Vagina (tissue), 2 donors: ENCODE measurements at regions not wholly inside any gene's neighbourhood (a gene's known extent, or its start where the extent isn't known, plus 50 kb on each side); places are given as distances from the start of the nearest gene placed in this dataset.

Experiments used
- CTCF ChIP-seq, 3 experiments: fragments of 450-650 bp in 2 of 3; fragments of 200-600 bp in 1 of 3; sonication (generic) in 1 of 3; IDR thresholded peaks; one replicate each; pipeline ENCODE4 v1.5.1; 2017 to 2019; ENCODE audit warnings: antibody characterized with exemption in 3 of 3, mild to moderate bottlenecking in 2 of 3, moderate library complexity in 2 of 3
- POLR2A ChIP-seq, 2 donors: fragments of 450-650 bp; IDR thresholded peaks; one replicate each; pipeline ENCODE4 v1.6.1; 2017; ENCODE audit warnings: antibody characterized with exemption in 2 of 2, mild to moderate bottlenecking in 2 of 2, moderate library complexity in 2 of 2
- POLR2AphosphoS5 ChIP-seq, 2 donors: sonication (generic); formaldehyde crosslinking; IDR thresholded peaks; one replicate each; pipeline ENCODE4 v1.9.0; 2017; ENCODE audit warnings: antibody characterized with exemption in 2 of 2, mild to moderate bottlenecking in 2 of 2, low read depth in 1 of 2; ENCODE audit not compliant: insufficient read depth in 1 of 2

- TF ChIP-seq POLR2A (IDR thresholded peaks at IDR 0.05) (no peak), CTCF (IDR thresholded peaks at IDR 0.05) (no peak), POLR2AphosphoS5 (IDR thresholded peaks at IDR 0.05; ENCODE audit: insufficient read depth in 1 of 2, low read depth in 1 of 2) (no peak)
These were observed 133.7 kb upstream of the ZMIZ1 start for GRCh38 chr10:78934994-78935602.
